SW 1271 (cell line): ENCODE measurements at regions not wholly inside any gene's neighbourhood (a gene's known extent, or its start where the extent isn't known, plus 50 kb on each side); places are given as distances from the start of the nearest gene placed in this dataset.
"Not testable (repeated sequence)": the region's sequence is repeated elsewhere in the genome, so short reads cannot be mapped to it uniquely, and the experiment has no call there.

Experiments used
- DNase-seq, 2 experiments: peaks; one replicate each; lab custom pipeline; 2025; lab: John Stamatoyannopoulos, UW

- DNase-seq = peak in 1 of 2 experiments; percentile 3
These were observed 327.1 kb upstream of the VCX start for GRCh38 chrX:7515681-7516413.

GRCh38 chrX:7514871-7515599 is 327.9 kb upstream of the VCX start:
- DNase-seq = no peak

- DNase-seq = no peak
These were observed 330.1 kb upstream of the VCX start for GRCh38 chrX:7512845-7513244.

- no peak for DNase-seq
These were observed 339.7 kb upstream of the VCX start for GRCh38 chrX:7503251-7503650.

- no peak for DNase-seq
These were observed 342.6 kb upstream of the VCX start for GRCh38 chrX:7500386-7500785.

- DNase-seq = no peak
These were observed 338.6 kb upstream of the PUDP start for GRCh38 chrX:7486505-7486904.

- no peak for DNase-seq
These were observed 337.1 kb upstream of the PUDP start for GRCh38 chrX:7485061-7485460.

GRCh38 chrX:7480721-7481120 is 332.8 kb upstream of the PUDP start:
- DNase-seq = no peak

GRCh38 chrX:7462110-7462509 is 314.2 kb upstream of the PUDP start:
- DNase-seq = no peak

GRCh38 chrX:7461051-7461450 is 313.1 kb upstream of the PUDP start:
- DNase-seq = not testable (repeated sequence)

GRCh38 chrX:7447801-7448499 is 300.0 kb upstream of the PUDP start:
- no peak for DNase-seq

GRCh38 chrX:7446815-7447214 is 298.9 kb upstream of the PUDP start:
- DNase-seq = no peak

- DNase-seq = no peak
These were observed 297.0 kb upstream of the PUDP start for GRCh38 chrX:7444967-7445366.

- no peak for DNase-seq
These were observed 293.6 kb upstream of the PUDP start for GRCh38 chrX:7441586-7441985.

- no peak for DNase-seq
These were observed 287.9 kb upstream of the PUDP start for GRCh38 chrX:7435822-7436221.

- no peak for DNase-seq
These were observed 284.9 kb upstream of the PUDP start for GRCh38 chrX:7432901-7433300.

GRCh38 chrX:7420717-7421116 is 272.8 kb upstream of the PUDP start:
- DNase-seq = no peak

- DNase-seq = no peak
These were observed 266.8 kb upstream of the PUDP start for GRCh38 chrX:7414753-7415152.

- no peak for DNase-seq
These were observed 264.9 kb upstream of the PUDP start for GRCh38 chrX:7412840-7413239.

GRCh38 chrX:7409866-7410265 is 261.9 kb upstream of the PUDP start:
- no peak for DNase-seq

- DNase-seq = no peak
These were observed 251.4 kb upstream of the PUDP start for GRCh38 chrX:7399373-7399772.

GRCh38 chrX:7390441-7390840 is 242.5 kb upstream of the PUDP start:
- DNase-seq = no peak

GRCh38 chrX:7389576-7389975 is 241.6 kb upstream of the PUDP start:
- no peak for DNase-seq
